Spleen (tissue), 11 donors: ENCODE measurements at regions not wholly inside any gene's neighbourhood (a gene's known extent, or its start where the extent isn't known, plus 50 kb on each side); places are given as distances from the start of the nearest gene placed in this dataset.
"Not testable (repeated sequence)": the region's sequence is repeated elsewhere in the genome, so short reads cannot be mapped to it uniquely, and the experiment has no call there.

Experiments used
- DNase-seq: peaks from one replicate; pipeline ENCODE4 v3.0.0-alpha.2; 2020
- H3K27ac ChIP-seq, 8 donors: fragments of 200-600 bp; sonication (generic) in 7 of 8; 1 replicate in 4 of 8; 2 replicates in 4 of 8; pipeline versions ENCODE4 v1.5.0 to v1.8.0; 2016 to 2021; ENCODE audit warnings: inconsistent platforms in 4 of 8, mild to moderate bottlenecking in 4 of 8, moderate library complexity in 1 of 8
- H3K27me3 ChIP-seq, 7 donors: fragments of 200-600 bp; sonication (generic) in 6 of 7; replicated peaks in 1 of 7; 1 replicate in 4 of 7; 2 replicates in 3 of 7; pipeline versions ENCODE4 v1.5.0 to v1.8.0; 2016 to 2021; ENCODE audit warnings: inconsistent platforms in 3 of 7, mild to moderate bottlenecking in 1 of 7
- H3K36me3 ChIP-seq, 6 donors: fragments of 200-600 bp; sonication (generic) in 5 of 6; 1 replicate in 4 of 6; 2 replicates in 2 of 6; pipeline versions ENCODE4 v1.5.0 to v1.8.0; 2016 to 2021; ENCODE audit warnings: inconsistent platforms in 2 of 6
- H3K4me1 ChIP-seq, 6 donors: fragments of 200-600 bp; sonication (generic) in 5 of 6; 1 replicate in 3 of 6; 2 replicates in 3 of 6; pipeline versions ENCODE4 v1.5.0 to v1.8.0; 2016 to 2021; ENCODE audit warnings: inconsistent platforms in 3 of 6
- H3K4me3 ChIP-seq, 8 donors: fragments of 200-600 bp; sonication (generic) in 7 of 8; 1 replicate in 4 of 8; 2 replicates in 4 of 8; pipeline versions ENCODE4 v1.5.0 to v1.8.0; 2016 to 2021; ENCODE audit warnings: inconsistent platforms in 4 of 8, mild to moderate bottlenecking in 4 of 8, moderate library complexity in 2 of 8
- H3K9me3 ChIP-seq, 8 donors: fragments of 200-600 bp; sonication (generic) in 7 of 8; 1 replicate in 4 of 8; 2 replicates in 4 of 8; pipeline versions ENCODE4 v1.5.0 to v1.8.0; 2016 to 2021; ENCODE audit warnings: inconsistent platforms in 4 of 8
- CTCF ChIP-seq, 11 experiments: fragments of 200-600 bp in 7 of 11; fragments of 450-650 bp in 4 of 11; sonication (generic) in 4 of 11; IDR thresholded peaks in 8 of 11; conservative IDR thresholded peaks in 3 of 11; 1 replicate in 7 of 11; 2 replicates in 4 of 11; pipeline versions ENCODE4 v1.4.0 to v1.8.0; 2016 to 2021; ENCODE audit warnings: antibody characterized with exemption in 11 of 11, inconsistent platforms in 4 of 11, mild to moderate bottlenecking in 1 of 11
- POLR2A ChIP-seq, 3 donors: fragments of 450-650 bp; IDR thresholded peaks; one replicate each; pipeline ENCODE4 v1.5.1; 2017; ENCODE audit warnings: antibody characterized with exemption in 3 of 3, mild to moderate bottlenecking in 1 of 3
- POLR2AphosphoS5 ChIP-seq, 3 donors: sonication (generic); formaldehyde crosslinking; IDR thresholded peaks; one replicate each; pipeline ENCODE4 v1.5.1; 2017; ENCODE audit warnings: antibody characterized with exemption in 3 of 3
- WGBS, 5 donors: extraction: QIAGEN DNeasy Blood & Tissue Kit in 3 of 5; methylation state at CpG; one replicate each; pipeline versions ENCODE4 v1.1.5 to v1.1.7; 2013 to 2018; 5-methylcytosine and 5-hydroxymethylcytosine counted together
- intact Hi-C: fragments of 100-400 bp; cut with DNase I; formaldehyde crosslinking; loops from one replicate; pipeline ENCODE4 v1.15.0; 2023; ENCODE audit warnings: low total_unique reads
- donor health status: healthy with polysubstance abuse.
- donor health status: DM: no; HTN: no; CAD: no; lungs with moderate emphysema.
- donor health status: DM: no; HTN: no; CAD: no.
- donor health status: Bipolar disorder and iron deficiency.
- donor health status: healthy.
- donor health status: DM: no; HTN: no; CAD: no.
- donor health status: DM: yes; HTN: yes; CAD: no.

- Histone ChIP-seq H3K9me3 (peaks cover 0 to 10% (median 0%) of the 10 kb centered on the region in 8 donors), H3K4me1 (no peaks in the 10 kb centered on the region), H3K36me3 (no peaks in the 10 kb centered on the region), H3K4me3 (no peak overlapping the region), H3K27ac (no peak overlapping the region), H3K27me3 (no peaks in the 10 kb centered on the region)
- DNase-seq = no peak
- TF ChIP-seq CTCF (IDR thresholded peaks at IDR 0.05 in 8 of 11, conservative IDR thresholded peaks at IDR 0.05 in 3 of 11) (no peak), POLR2A (IDR thresholded peaks at IDR 0.05) (no peak), POLR2AphosphoS5 (IDR thresholded peaks at IDR 0.05) (no peak)
- intact Hi-C loops = no loop called here
- WGBS, 5 donors = 51 to 64% (median 56%) methylated on average over 4 of the region's 4 CpGs
Measured at GRCh38 chr6:127402890-127403617, 56.1 kb downstream of the KIAA0408 start.

- Histone ChIP-seq H3K9me3 (no peaks in the 10 kb centered on the region), H3K4me1 (no peaks in the 10 kb centered on the region), H3K36me3 (no peaks in the 10 kb centered on the region), H3K4me3 (no peak overlapping the region), H3K27me3 (no peaks in the 10 kb centered on the region), H3K27ac (no peak overlapping the region)
- WGBS, 5 donors = 73 to 87% (median 84%) methylated on average over 6 of the region's 6 CpGs
- TF ChIP-seq CTCF (IDR thresholded peaks at IDR 0.05 in 8 of 11, conservative IDR thresholded peaks at IDR 0.05 in 3 of 11) (no peak), POLR2AphosphoS5 (IDR thresholded peaks at IDR 0.05) (no peak), POLR2A (IDR thresholded peaks at IDR 0.05) (no peak)
- intact Hi-C loops = no loop called here
- no peak for DNase-seq
Measured at GRCh38 chr6:127397729-127398630, 54.6 kb upstream of the ECHDC1 start.

- H3K9me3 ChIP-seq, H3K36me3 ChIP-seq, H3K27ac ChIP-seq, intact Hi-C loops, DNase-seq, H3K4me3 ChIP-seq, H3K27me3 ChIP-seq, H3K4me1 ChIP-seq: not testable (repeated sequence)
- 71 to 82% (median 77%) methylated on average over 5 of the region's 5 CpGs for WGBS, 5 donors
Measured at GRCh38 chr6:127397171-127397597, 53.8 kb upstream of the ECHDC1 start.
